ENCODE measurements at regions not wholly inside any gene's neighbourhood (a gene's known extent, or its start where the extent isn't known, plus 50 kb on each side); places are given as distances from the start of the nearest gene placed in this dataset.

- in situ Hi-C loops (cut with HindIII; ENCODE audit: low sequenced_read_pairs), result no loop called here
- H3K4me3 ChIP-seq (ENCODE audit: low read depth, low read length), result no peak overlapping the region
- no peak for DNase-seq (ENCODE audit: low read depth, low spot score)
- TF ChIP-seq, protein P1, sequence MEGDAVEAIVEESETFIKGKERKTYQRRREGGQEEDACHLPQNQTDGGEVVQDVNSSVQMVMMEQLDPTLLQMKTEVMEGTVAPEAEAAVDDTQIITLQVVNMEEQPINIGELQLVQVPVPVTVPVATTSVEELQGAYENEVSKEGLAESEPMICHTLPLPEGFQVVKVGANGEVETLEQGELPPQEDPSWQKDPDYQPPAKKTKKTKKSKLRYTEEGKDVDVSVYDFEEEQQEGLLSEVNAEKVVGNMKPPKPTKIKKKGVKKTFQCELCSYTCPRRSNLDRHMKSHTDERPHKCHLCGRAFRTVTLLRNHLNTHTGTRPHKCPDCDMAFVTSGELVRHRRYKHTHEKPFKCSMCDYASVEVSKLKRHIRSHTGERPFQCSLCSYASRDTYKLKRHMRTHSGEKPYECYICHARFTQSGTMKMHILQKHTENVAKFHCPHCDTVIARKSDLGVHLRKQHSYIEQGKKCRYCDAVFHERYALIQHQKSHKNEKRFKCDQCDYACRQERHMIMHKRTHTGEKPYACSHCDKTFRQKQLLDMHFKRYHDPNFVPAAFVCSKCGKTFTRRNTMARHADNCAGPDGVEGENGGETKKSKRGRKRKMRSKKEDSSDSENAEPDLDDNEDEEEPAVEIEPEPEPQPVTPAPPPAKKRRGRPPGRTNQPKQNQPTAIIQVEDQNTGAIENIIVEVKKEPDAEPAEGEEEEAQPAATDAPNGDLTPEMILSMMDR (IDR thresholded peaks at IDR 0.05; ENCODE audit: low read depth, low read length), result no peak
Measured at GRCh38 chr6:112581015-112581414, 233.9 kb downstream of the RFPL4B start.

GRCh38 chr6:112590326-112590725, 243.2 kb downstream of the RFPL4B start:
- DNase-seq (ENCODE audit: low read depth, low spot score), result no peak
- TF ChIP-seq, protein P1 (IDR thresholded peaks at IDR 0.05; ENCODE audit: low read depth, low read length), result no peak
- in situ Hi-C loops (cut with HindIII; ENCODE audit: low sequenced_read_pairs), result no loop called here
- H3K4me3 ChIP-seq (ENCODE audit: low read depth, low read length), result no peak overlapping the region

GRCh38 chr6:112591329-112591728, 244.2 kb downstream of the RFPL4B start:
- TF ChIP-seq, protein P1 (IDR thresholded peaks at IDR 0.05; ENCODE audit: low read depth, low read length), result no peak
- DNase-seq (ENCODE audit: low read depth, low spot score), result no peak
- H3K4me3 ChIP-seq (ENCODE audit: low read depth, low read length), result no peak overlapping the region
- in situ Hi-C loops (cut with HindIII; ENCODE audit: low sequenced_read_pairs), result no loop called here

DNA sequence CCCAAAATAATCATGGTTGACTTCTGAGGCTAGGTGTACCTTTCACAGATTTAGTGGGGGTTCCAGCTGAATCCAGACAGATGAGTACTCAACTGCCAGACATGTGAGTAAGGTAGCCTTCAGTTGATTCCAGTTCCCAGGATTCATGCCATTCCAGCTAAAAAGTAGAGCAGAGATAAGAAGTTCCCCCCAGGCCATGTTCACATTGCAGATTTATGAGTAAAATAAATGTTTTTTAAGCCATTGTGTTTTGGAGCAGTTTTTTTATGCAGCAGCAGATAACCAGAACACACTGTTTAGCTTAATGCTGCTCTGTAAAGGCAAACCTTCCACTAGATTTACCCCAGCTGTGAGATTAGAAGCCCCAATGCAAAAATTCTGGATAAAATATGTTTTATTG, 245.0 kb downstream of the RFPL4B start:
- in situ Hi-C loops (cut with HindIII; ENCODE audit: low sequenced_read_pairs), result no loop called here
- no peak for DNase-seq (ENCODE audit: low read depth, low spot score)
- H3K4me3 ChIP-seq (ENCODE audit: low read depth, low read length), result no peak overlapping the region
- TF ChIP-seq, protein P1 (IDR thresholded peaks at IDR 0.05; ENCODE audit: low read depth, low read length), result no peak

- no peak overlapping the region for H3K4me3 ChIP-seq (ENCODE audit: low read depth, low read length)
- TF ChIP-seq, protein P1 (IDR thresholded peaks at IDR 0.05; ENCODE audit: low read depth, low read length), result no peak
- in situ Hi-C loops (cut with HindIII; ENCODE audit: low sequenced_read_pairs), result no loop called here
- DNase-seq (ENCODE audit: low read depth, low spot score), result peak; percentile 32
Measured at GRCh38 chr6:112594886-112595594, 247.9 kb downstream of the RFPL4B start.

DNA sequence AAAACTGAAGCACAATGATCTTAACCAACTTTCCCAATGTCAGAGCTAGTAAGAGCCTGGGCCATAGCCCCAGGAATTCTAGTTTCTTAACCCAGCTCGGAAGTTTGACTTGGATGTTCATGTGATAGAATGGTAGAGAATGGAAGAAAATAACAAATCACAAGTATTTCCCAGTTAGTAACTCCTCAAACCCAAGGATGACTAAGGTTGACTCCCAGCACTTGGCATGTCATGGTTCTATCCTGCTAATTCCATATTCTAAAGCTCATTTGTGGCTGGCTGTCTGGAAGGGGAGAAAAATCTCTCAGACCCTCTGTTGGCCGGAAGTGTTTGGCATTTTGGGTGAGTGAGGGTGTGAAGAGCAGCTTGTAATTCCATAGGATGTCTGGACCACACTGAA, 248.7 kb downstream of the RFPL4B start:
- no peak overlapping the region for H3K4me3 ChIP-seq (ENCODE audit: low read depth, low read length)
- TF ChIP-seq, protein P1 (IDR thresholded peaks at IDR 0.05; ENCODE audit: low read depth, low read length), result no peak
- in situ Hi-C loops (cut with HindIII; ENCODE audit: low sequenced_read_pairs), result no loop called here
- no peak for DNase-seq (ENCODE audit: low read depth, low spot score)

Data from astrocyte of the spinal cord (primary cell).